ENCODE measurements at regions not wholly inside any gene's neighbourhood (a gene's known extent, or its start where the extent isn't known, plus 50 kb on each side); places are given as distances from the start of the nearest gene placed in this dataset.

- no peak overlapping the region for H3K27ac ChIP-seq
These were observed 633.9 kb upstream of the PKDCC start for GRCh38 chr2:41413813-41414485.

GRCh38 chr2:41414486-41415230 is 633.2 kb upstream of the PKDCC start:
- Histone ChIP-seq H3K4me3 (no peak overlapping the region), H3K27ac (no peak overlapping the region)

More at GRCh38 chr2:41413813-41414485, 633.9 kb upstream of the PKDCC start:
- H3K4me3 ChIP-seq, result no peak overlapping the region

GRCh38 chr2:41417511-41417910 is 630.3 kb upstream of the PKDCC start:
- no peak overlapping the region for H3K4me3 ChIP-seq
- H3K27ac ChIP-seq, result no peak overlapping the region

- no peak overlapping the region for H3K27ac ChIP-seq
- H3K4me3 ChIP-seq, result no peak overlapping the region
These were observed 627.6 kb upstream of the PKDCC start for GRCh38 chr2:41420219-41420618.

GRCh38 chr2:41420872-41421271 is 626.9 kb upstream of the PKDCC start:
- Histone ChIP-seq H3K27ac (no peak overlapping the region), H3K4me3 (no peak overlapping the region)

GRCh38 chr2:41431756-41432155 is 616.1 kb upstream of the PKDCC start:
- H3K27ac ChIP-seq, result no peak overlapping the region
- H3K4me3 ChIP-seq, result no peak overlapping the region

- Histone ChIP-seq H3K4me3 (no peak overlapping the region), H3K27ac (no peak overlapping the region)
These were observed 615.4 kb upstream of the PKDCC start for GRCh38 chr2:41432459-41432858.

GRCh38 chr2:41434991-41435390 is 612.8 kb upstream of the PKDCC start:
- Histone ChIP-seq H3K4me3 (no peak overlapping the region), H3K27ac (no peak overlapping the region)

GRCh38 chr2:41441958-41442357 is 605.9 kb upstream of the PKDCC start:
- no peak overlapping the region for H3K27ac ChIP-seq

GRCh38 chr2:41445865-41446264 is 602.0 kb upstream of the PKDCC start:
- Histone ChIP-seq H3K4me3 (no peak overlapping the region), H3K27ac (no peak overlapping the region)

More at GRCh38 chr2:41441958-41442357, 605.9 kb upstream of the PKDCC start:
- H3K4me3 ChIP-seq, result no peak overlapping the region

GRCh38 chr2:41446266-41446665 is 601.6 kb upstream of the PKDCC start:
- H3K27ac ChIP-seq, result no peak overlapping the region
- H3K4me3 ChIP-seq, result no peak overlapping the region

- H3K4me3 ChIP-seq, result no peak overlapping the region
- H3K27ac ChIP-seq, result no peak overlapping the region
These were observed 599.6 kb upstream of the PKDCC start for GRCh38 chr2:41448221-41448620.

- H3K27ac ChIP-seq, result no peak overlapping the region
- H3K4me3 ChIP-seq, result no peak overlapping the region
These were observed 590.8 kb upstream of the PKDCC start for GRCh38 chr2:41457026-41457425.

GRCh38 chr2:41460661-41461060 is 587.2 kb upstream of the PKDCC start:
- Histone ChIP-seq H3K4me3 (no peak overlapping the region), H3K27ac (no peak overlapping the region)

- no peak overlapping the region for H3K4me3 ChIP-seq
- H3K27ac ChIP-seq, result no peak overlapping the region
These were observed 583.4 kb upstream of the PKDCC start for GRCh38 chr2:41464395-41464794.

- Histone ChIP-seq H3K4me3 (no peak overlapping the region), H3K27ac (no peak overlapping the region)
These were observed 571.9 kb upstream of the PKDCC start for GRCh38 chr2:41475959-41476358.

GRCh38 chr2:41482659-41483058 is 565.2 kb upstream of the PKDCC start:
- H3K4me3 ChIP-seq, result no peak overlapping the region
- H3K27ac ChIP-seq, result no peak overlapping the region

GRCh38 chr2:41483226-41483625 is 564.6 kb upstream of the PKDCC start:
- Histone ChIP-seq H3K27ac (no peak overlapping the region), H3K4me3 (no peak overlapping the region)

- Histone ChIP-seq H3K4me3 (no peak overlapping the region), H3K27ac (no peak overlapping the region)
These were observed 563.6 kb upstream of the PKDCC start for GRCh38 chr2:41483982-41484857.

GRCh38 chr2:41484858-41485234 is 563.0 kb upstream of the PKDCC start:
- no peak overlapping the region for H3K27ac ChIP-seq
- H3K4me3 ChIP-seq, result no peak overlapping the region

GRCh38 chr2:41486948-41487347 is 560.9 kb upstream of the PKDCC start:
- no peak overlapping the region for H3K4me3 ChIP-seq
- no peak overlapping the region for H3K27ac ChIP-seq

Data from skin epidermis (tissue), 12 donors.